GM21447 (cell line): ENCODE measurements at regions not wholly inside any gene's neighbourhood (a gene's known extent, or its start where the extent isn't known, plus 50 kb on each side); places are given as distances from the start of the nearest gene placed in this dataset.

ENCODE experiments used
- ATAC-seq: cut with Tn5 transposase; IDR thresholded peaks from one replicate; pipeline ENCODE4 v1.9.1; 2021; ENCODE audit not compliant: unreplicated experiment

DNA sequence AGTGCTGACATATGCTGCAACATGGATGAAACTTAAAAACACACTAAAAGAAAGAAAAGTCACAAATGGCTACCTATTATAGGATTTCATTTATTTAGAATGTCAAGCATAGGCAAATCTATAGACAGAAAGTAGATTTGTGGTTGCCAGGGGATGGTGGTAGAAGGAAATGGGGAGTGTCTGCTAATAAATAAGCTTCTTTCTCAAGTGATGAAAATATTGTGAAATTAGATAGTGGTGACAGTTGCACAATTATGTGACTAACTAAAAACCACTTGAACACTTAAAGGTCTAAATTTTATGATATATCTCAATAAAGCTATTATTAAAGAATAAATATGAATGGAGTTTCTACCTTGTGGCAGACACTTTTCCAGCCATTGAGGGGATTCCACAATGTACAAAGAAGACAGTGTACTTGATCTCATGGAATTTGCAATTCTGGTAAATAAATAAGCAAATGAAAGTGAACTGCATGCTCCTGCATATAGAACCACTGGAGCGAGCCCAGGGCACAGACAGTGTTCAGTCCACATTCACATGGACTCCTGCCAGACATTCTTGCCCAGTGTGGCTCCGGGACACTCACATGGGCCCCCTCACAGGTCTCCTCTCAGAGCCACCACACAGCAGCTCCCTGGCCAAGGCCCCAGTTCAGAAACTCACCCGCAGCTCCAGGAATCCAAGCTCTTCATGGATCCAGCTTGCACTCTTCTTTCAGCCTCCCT is 107.1 kb upstream of the ARID2 start:
- no peak for ATAC-seq

- ATAC-seq, result no peak
These were observed 106.3 kb upstream of the ARID2 start for GRCh38 chr12:45623221-45623620.

DNA sequence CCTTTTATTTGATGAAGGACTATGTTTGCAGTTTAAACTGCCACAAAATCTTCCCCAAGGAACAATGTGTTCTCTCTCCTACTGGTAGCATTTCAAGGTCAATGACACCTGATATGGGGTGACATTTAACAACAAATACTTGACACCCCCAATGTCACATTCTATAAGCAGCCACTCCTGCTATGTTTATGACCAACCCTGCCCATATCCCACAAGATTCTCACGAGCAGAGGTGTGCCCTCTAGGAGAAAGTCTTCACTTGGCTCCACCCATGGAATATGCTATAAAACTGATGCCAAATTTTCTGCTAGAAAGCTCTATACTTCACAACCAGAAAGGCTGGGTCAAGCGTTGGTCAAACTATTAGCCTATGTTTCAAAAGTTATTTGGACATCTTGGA is 105.6 kb upstream of the ARID2 start:
- ATAC-seq, result no peak

DNA sequence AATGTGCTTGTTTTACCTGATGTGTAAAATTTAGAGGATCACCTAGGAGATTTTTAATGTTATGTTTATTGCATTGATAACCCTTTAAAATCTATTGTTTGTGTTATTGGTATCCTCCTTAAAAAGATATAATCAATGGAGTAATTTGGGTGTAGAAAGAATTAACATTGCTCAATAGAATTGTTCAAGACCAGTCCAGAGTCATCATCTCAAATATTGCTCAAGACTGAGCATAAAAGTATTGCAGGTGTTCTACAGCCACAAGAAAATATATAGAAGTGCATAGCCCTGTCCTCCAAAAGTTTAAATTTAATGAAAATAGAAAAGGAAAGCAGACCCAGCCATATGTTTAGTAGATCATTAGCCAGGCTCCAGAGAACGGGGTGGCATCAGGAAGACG is 102.5 kb upstream of the ARID2 start:
- no peak for ATAC-seq

DNA sequence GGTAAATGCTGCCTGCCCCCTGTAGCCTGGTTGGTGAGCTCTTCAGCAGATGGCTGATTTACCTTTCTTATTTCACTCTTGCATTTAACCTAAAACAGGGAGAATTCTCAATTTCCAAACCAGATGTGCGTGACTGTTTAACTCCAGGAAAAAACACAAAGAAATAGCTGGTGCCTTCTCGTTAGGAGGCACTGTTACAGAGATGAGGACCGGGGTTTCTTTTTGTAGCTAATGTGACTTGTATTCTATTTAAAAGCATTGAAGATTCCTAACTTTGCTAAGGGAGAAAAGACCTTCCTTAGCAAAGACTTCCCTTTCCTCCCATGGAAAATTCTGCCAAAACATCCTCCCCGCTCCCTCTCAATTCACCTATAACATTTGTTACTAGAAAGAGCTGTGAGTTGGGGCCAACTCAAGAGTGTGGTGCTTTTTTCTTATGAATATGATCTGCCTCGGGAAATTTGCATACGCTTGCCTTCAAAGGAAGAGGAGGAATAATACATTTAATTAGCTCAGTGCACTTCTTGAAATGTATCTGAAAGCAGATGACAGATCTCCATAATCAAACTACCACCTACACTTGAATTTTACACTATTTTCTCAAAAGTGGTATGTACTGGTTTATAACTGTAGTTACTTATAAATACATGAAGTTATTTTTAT is 102.0 kb upstream of the ARID2 start:
- no peak for ATAC-seq

DNA sequence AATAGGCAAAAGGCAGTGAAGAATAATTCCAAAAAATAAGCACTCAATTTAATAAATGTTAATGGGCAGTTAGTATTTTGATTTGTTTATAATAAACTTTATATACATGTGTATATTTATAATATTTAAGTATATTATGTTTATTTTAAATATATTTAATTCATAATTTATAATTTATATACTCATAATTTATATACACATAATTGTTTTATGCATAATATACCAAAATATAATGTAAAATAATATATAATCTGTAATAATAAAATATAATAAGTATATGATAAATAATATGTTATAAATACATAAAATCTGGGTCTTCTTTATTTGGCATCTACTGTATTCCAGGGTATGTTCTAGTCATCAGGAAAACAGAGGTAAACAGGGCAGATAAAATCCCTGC is 100.2 kb upstream of the ARID2 start:
- ATAC-seq, result no peak

- no peak for ATAC-seq
These were observed 95.8 kb upstream of the ARID2 start for GRCh38 chr12:45633733-45634132.

GRCh38 chr12:45634273-45634917 is 95.1 kb upstream of the ARID2 start:
- ATAC-seq, result no peak

- no peak for ATAC-seq
These were observed 92.3 kb upstream of the ARID2 start for GRCh38 chr12:45637242-45637641.

- ATAC-seq, result no peak
These were observed 91.8 kb upstream of the ARID2 start for GRCh38 chr12:45637706-45638105.

GRCh38 chr12:45638386-45638785 is 91.1 kb upstream of the ARID2 start:
- ATAC-seq, result no peak

GRCh38 chr12:45644541-45644940 is 85.0 kb upstream of the ARID2 start:
- ATAC-seq, result no peak

GRCh38 chr12:45646851-45647581 is 82.5 kb upstream of the ARID2 start:
- ATAC-seq, result no peak

GRCh38 chr12:45648070-45648469 is 81.4 kb upstream of the ARID2 start:
- ATAC-seq, result no peak

GRCh38 chr12:45651029-45651428 is 78.5 kb upstream of the ARID2 start:
- no peak for ATAC-seq

GRCh38 chr12:45654002-45654665 is 75.4 kb upstream of the ARID2 start:
- no peak for ATAC-seq

DNA sequence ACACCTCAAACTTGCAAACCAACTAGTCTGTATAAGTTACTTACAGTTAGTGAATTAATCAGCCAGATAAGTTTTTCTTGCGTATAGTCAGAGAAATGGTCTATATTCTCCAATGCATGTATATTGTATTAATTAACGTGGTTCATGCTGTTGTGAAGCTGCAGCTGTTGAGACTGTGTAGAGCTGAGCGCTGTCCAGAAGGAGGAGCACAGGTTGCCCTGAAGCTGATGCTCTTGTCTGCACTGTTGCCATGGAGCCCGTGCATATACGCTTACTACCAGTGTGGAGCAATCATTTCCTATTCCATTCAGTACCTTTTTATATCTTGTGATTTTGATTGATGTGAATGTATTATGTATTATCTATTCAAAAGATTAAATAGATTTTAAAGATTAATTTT is 74.3 kb upstream of the ARID2 start:
- no peak for ATAC-seq

- no peak for ATAC-seq
These were observed 73.8 kb upstream of the ARID2 start for GRCh38 chr12:45655743-45656142.

DNA sequence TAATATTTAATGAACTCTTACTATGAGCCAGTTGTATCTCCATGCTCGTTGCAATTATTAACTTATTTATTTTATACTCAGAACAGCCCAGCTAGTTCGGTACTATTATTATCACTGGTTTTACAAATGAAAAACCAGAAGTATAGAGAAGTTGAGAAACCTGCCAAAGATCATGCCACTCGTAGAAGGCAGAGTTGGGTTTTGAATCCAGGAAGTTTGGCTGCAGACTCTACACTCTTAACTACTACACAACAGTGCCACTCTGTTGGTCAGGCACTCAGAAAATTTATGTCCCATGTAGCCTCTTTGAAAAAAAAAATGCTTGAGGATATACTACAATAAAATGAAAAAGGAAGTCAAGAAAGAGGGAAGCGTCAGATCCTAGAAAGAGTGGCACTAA is 71.5 kb upstream of the ARID2 start:
- ATAC-seq, result no peak

- no peak for ATAC-seq
These were observed 69.2 kb upstream of the ARID2 start for GRCh38 chr12:45660330-45660729.

DNA sequence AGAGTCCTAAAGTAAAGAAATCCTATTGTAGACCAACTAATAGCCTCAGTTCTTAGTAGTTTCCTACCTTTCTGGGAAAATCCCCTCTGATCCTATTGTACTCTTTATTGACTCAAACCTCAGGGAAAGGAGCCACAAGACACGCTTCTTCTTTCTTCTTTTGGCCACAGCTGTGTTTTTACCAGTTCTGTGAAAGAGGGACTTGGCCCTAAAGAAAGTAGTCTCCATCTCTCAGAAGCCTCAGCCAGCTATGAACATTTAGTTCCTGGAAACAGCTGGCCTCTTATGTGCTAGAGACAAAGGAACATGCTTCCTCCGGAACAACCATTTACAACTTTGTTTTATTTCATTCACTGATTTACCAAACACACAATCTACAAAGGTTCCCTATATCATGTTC is 66.1 kb upstream of the ARID2 start:
- no peak for ATAC-seq
